Common myeloid progenitor, CD34-positive (primary cell): ENCODE measurements at regions not wholly inside any gene's neighbourhood (a gene's known extent, or its start where the extent isn't known, plus 50 kb on each side); places are given as distances from the start of the nearest gene placed in this dataset.
"Not testable (repeated sequence)": the region's sequence is repeated elsewhere in the genome, so short reads cannot be mapped to it uniquely, and the experiment has no call there.

Experiments
- CTCF ChIA-PET: fragments of 350-600 bp; sonication (Branson Sonifier 250); formaldehyde crosslinking; loops from one replicate; lab custom pipeline; 2021; ENCODE audit warnings: antibody characterized with exemption; lab: Charles Lee
- POLR2A ChIA-PET: fragments of 350-600 bp; sonication (Branson Sonifier 250); formaldehyde crosslinking; loops from one replicate; lab custom pipeline; 2021; ENCODE audit warnings: antibody characterized with exemption; lab: Charles Lee
- DNase-seq, 3 donors: peaks; one replicate each; pipeline versions ENCODE4 v3.0.0 to v3.0.0-alpha.2; 2013
- H3K27ac ChIP-seq, 2 experiments: 1 replicate in 1 of 2; 2 replicates in 1 of 2; pipeline ENCODE4 v1.7.0; 2013; ENCODE audit warnings: inconsistent platforms in 2 of 2, low read length in 2 of 2, mild to moderate bottlenecking in 2 of 2, low read depth in 1 of 2, moderate library complexity in 1 of 2; ENCODE audit not compliant: severe bottlenecking in 2 of 2, insufficient read depth in 1 of 2, poor library complexity in 1 of 2
- H3K27me3 ChIP-seq, 5 experiments: replicated peaks in 2 of 5; 1 replicate in 3 of 5; 2 replicates in 2 of 5; pipeline versions ENCODE4 v1.6.1 to v1.7.0; 2013; ENCODE audit warnings: low read length in 4 of 5, mild to moderate bottlenecking in 2 of 5, moderate library complexity in 2 of 5, inconsistent platforms in 1 of 5; ENCODE audit not compliant: insufficient read depth in 5 of 5, control insufficient read depth in 4 of 5
- H3K36me3 ChIP-seq, 4 experiments: 1 replicate in 2 of 4; 2 replicates in 2 of 4; pipeline versions ENCODE4 v1.6.1 to v1.7.0; 2013; ENCODE audit warnings: low read length in 3 of 4, control low read depth in 1 of 4, mild to moderate bottlenecking in 1 of 4; ENCODE audit not compliant: control insufficient read depth in 4 of 4, insufficient read depth in 4 of 4
- H3K4me1 ChIP-seq, 4 experiments: 1 replicate in 3 of 4; 2 replicates in 1 of 4; pipeline versions ENCODE4 v1.6.1 to v1.7.1; 2013; ENCODE audit warnings: low read length in 3 of 4, mild to moderate bottlenecking in 3 of 4, control low read depth in 1 of 4, inconsistent platforms in 1 of 4, moderate library complexity in 1 of 4; ENCODE audit not compliant: control insufficient read depth in 4 of 4, insufficient read depth in 4 of 4; ENCODE audit errors: control extremely low read depth in 1 of 4
- H3K4me3 ChIP-seq, 7 experiments: 1 replicate in 4 of 7; 2 replicates in 3 of 7; pipeline versions ENCODE4 v1.5.1 to v1.7.0; 2013; ENCODE audit warnings: mild to moderate bottlenecking in 7 of 7, low read length in 6 of 7, moderate library complexity in 6 of 7, inconsistent platforms in 2 of 7, low read depth in 2 of 7, control low read depth in 1 of 7; ENCODE audit not compliant: insufficient read depth in 4 of 7, control insufficient read depth in 1 of 7; ENCODE audit errors: extremely low read depth in 1 of 7
- H3K9me3 ChIP-seq, 5 experiments: 1 replicate in 4 of 5; 2 replicates in 1 of 5; pipeline versions ENCODE4 v1.6.1 to v1.7.1; 2013; ENCODE audit warnings: low read length in 4 of 5, mild to moderate bottlenecking in 2 of 5, inconsistent platforms in 1 of 5, low read depth in 1 of 5, moderate library complexity in 1 of 5; ENCODE audit not compliant: control insufficient read depth in 4 of 5, insufficient read depth in 2 of 5; ENCODE audit errors: control extremely low read depth in 1 of 5
- WGBS: methylation state at CpG from one replicate; pipeline ENCODE4 v1.1.5; 2013; ENCODE audit not compliant: insufficient coverage; 5-methylcytosine and 5-hydroxymethylcytosine counted together

GRCh38 chr18:5707586-5707985 lies 163.8 kb upstream of the EPB41L3 start:
- Histone ChIP-seq H3K4me1 (peaks cover 0 to 7% (median 2%) of the 10 kb centered on the region in 4 experiments), H3K27me3 (peaks cover 0 to 2% (median 0%) of the 10 kb centered on the region in 5 experiments), H3K36me3 (no peaks in the 10 kb centered on the region), H3K27ac (no peak overlapping the region), H3K4me3 (no peak overlapping the region), H3K9me3 (peaks cover 0 to 3% (median 0%) of the 10 kb centered on the region in 5 experiments)
- 100% methylated on average over 1 of the region's 3 CpGs for WGBS
- no peak for DNase-seq
- POLR2A ChIA-PET = no interaction called here
- CTCF ChIA-PET = no interaction called here

- Histone ChIP-seq H3K27me3 (peaks cover 0 to 2% (median 0%) of the 10 kb centered on the region in 5 experiments), H3K4me3 (no peak overlapping the region), H3K27ac (no peak overlapping the region), H3K9me3 (peaks cover 0 to 3% (median 0%) of the 10 kb centered on the region in 5 experiments), H3K4me1 (peaks cover 0 to 7% (median 2%) of the 10 kb centered on the region in 4 experiments), H3K36me3 (no peaks in the 10 kb centered on the region)
- ChIA-PET POLR2A (no interaction called here), CTCF (no interaction called here)
- DNase-seq = no peak
- 98% methylated on average over 5 of the region's 5 CpGs for WGBS
These were observed 161.6 kb upstream of the EPB41L3 start for GRCh38 chr18:5705393-5705792.

- WGBS = 100% methylated on average over 1 of the region's 4 CpGs
- Histone ChIP-seq H3K27me3 (peaks cover 0 to 4% (median 0%) of the 10 kb centered on the region in 5 experiments), H3K36me3 (no peaks in the 10 kb centered on the region), H3K9me3 (peaks cover 0 to 3% (median 0%) of the 10 kb centered on the region in 5 experiments), H3K4me3 (no peak overlapping the region), H3K4me1 (peaks cover 0 to 5% (median 1%) of the 10 kb centered on the region in 4 experiments), H3K27ac (no peak overlapping the region)
- no peak for DNase-seq
- ChIA-PET POLR2A (no interaction called here), CTCF (no interaction called here)
These were observed 161.1 kb upstream of the EPB41L3 start for GRCh38 chr18:5704847-5705246.

- H3K9me3 ChIP-seq, H3K4me3 ChIP-seq, H3K4me1 ChIP-seq, DNase-seq, CTCF ChIA-PET, H3K36me3 ChIP-seq, POLR2A ChIA-PET, H3K27ac ChIP-seq, H3K27me3 ChIP-seq: not testable (repeated sequence)
- 75% methylated on average over 1 of the region's 7 CpGs for WGBS
These were observed 158.2 kb upstream of the EPB41L3 start for GRCh38 chr18:5702016-5702415.

- DNase-seq = no peak
- 96% methylated on average over 5 of the region's 6 CpGs for whole genome bisulfite sequencing
- ChIA-PET CTCF (no interaction called here), POLR2A (no interaction called here)
- peaks cover 0 to 3% (median 0%) of the 10 kb centered on the region in 5 experiments for H3K9me3 ChIP-seq
- no peak overlapping the region for H3K4me3 ChIP-seq
- no peaks in the 10 kb centered on the region for H3K36me3 ChIP-seq
- no peak overlapping the region for H3K27ac ChIP-seq
- H3K27me3 ChIP-seq = peaks cover 0 to 1% (median 0%) of the 10 kb centered on the region in 5 experiments
- no peaks in the 10 kb centered on the region for H3K4me1 ChIP-seq
These were observed 150.0 kb upstream of the EPB41L3 start for GRCh38 chr18:5693699-5694294.

GRCh38 chr18:5678779-5679406 lies 135.1 kb upstream of the EPB41L3 start:
- H3K4me1 ChIP-seq = no peaks in the 10 kb centered on the region
- H3K4me3 ChIP-seq = no peak overlapping the region
- DNase-seq = no peak
- 45% methylated on average over 2 of the region's 3 CpGs for WGBS
- H3K36me3 ChIP-seq = no peaks in the 10 kb centered on the region
- H3K9me3 ChIP-seq = no peaks in the 10 kb centered on the region
- ChIA-PET POLR2A (no interaction called here), CTCF (no interaction called here)
- H3K27ac ChIP-seq = no peak overlapping the region
- H3K27me3 ChIP-seq = peaks cover 0 to 5% (median 0%) of the 10 kb centered on the region in 5 experiments

GRCh38 chr18:5678278-5678677 lies 134.5 kb upstream of the EPB41L3 start:
- H3K9me3 ChIP-seq = no peaks in the 10 kb centered on the region
- 84% methylated on average over 3 of the region's 3 CpGs for WGBS
- H3K36me3 ChIP-seq = no peaks in the 10 kb centered on the region
- ChIA-PET CTCF (no interaction called here), POLR2A (interaction anchor here (0.6 kb wide), 1 partner anchor 152 kb away, joined by 3 read pairs; no protein-coding TSS in a partner anchor)
- no peak for DNase-seq
- peaks cover 0 to 5% (median 0%) of the 10 kb centered on the region in 5 experiments for H3K27me3 ChIP-seq
- no peak overlapping the region for H3K4me3 ChIP-seq
- no peak overlapping the region for H3K27ac ChIP-seq
- H3K4me1 ChIP-seq = no peaks in the 10 kb centered on the region
